Testis (tissue), 2 donors: ENCODE measurements at regions not wholly inside any gene's neighbourhood (a gene's known extent, or its start where the extent isn't known, plus 50 kb on each side); places are given as distances from the start of the nearest gene placed in this dataset.

Experiments
- DNase-seq: peaks from one replicate; pipeline ENCODE4 v3.0.0-alpha.2; 2019
- H3K27ac ChIP-seq, 2 donors: fragments of 200-600 bp; sonication (generic); one replicate each; pipeline ENCODE4 v1.5.1; 2019
- H3K27me3 ChIP-seq: fragments of 200-600 bp; sonication (generic); one replicate; pipeline ENCODE4 v1.5.1; 2019
- H3K36me3 ChIP-seq: fragments of 200-600 bp; sonication (generic); one replicate; pipeline ENCODE4 v1.5.1; 2017; ENCODE audit warnings: low read depth; ENCODE audit errors: missing control alignments
- H3K4me1 ChIP-seq: fragments of 200-600 bp; sonication (generic); one replicate; pipeline ENCODE4 v1.5.1; 2019
- H3K4me3 ChIP-seq, 2 donors: fragments of 200-600 bp; sonication (generic); one replicate each; pipeline ENCODE4 v1.5.1; 2017 to 2019
- H3K9me3 ChIP-seq: fragments of 200-600 bp; sonication (generic); one replicate; pipeline ENCODE4 v1.5.1; 2017
- CTCF ChIP-seq, 3 experiments: fragments of 450-650 bp in 2 of 3; fragments of 200-600 bp in 1 of 3; sonication (generic) in 1 of 3; IDR thresholded peaks; one replicate each; pipeline ENCODE4 v1.5.1; 2016 to 2019; ENCODE audit warnings: antibody characterized with exemption in 3 of 3, mild to moderate bottlenecking in 2 of 3, moderate library complexity in 1 of 3
- POLR2A ChIP-seq: fragments of 450-650 bp; IDR thresholded peaks from one replicate; pipeline ENCODE4 v1.6.1; 2017; ENCODE audit warnings: antibody characterized with exemption, mild to moderate bottlenecking, moderate library complexity
- WGBS, 2 donors: methylation state at CpG; one replicate each; pipeline ENCODE4 v1.1.5; 2018; 5-methylcytosine and 5-hydroxymethylcytosine counted together
- intact Hi-C: fragments of 100-400 bp; cut with DNase I; formaldehyde crosslinking; loops from one replicate; pipeline ENCODE4 v1.15.1; 2023; ENCODE audit warnings: low total_unique reads

DNA sequence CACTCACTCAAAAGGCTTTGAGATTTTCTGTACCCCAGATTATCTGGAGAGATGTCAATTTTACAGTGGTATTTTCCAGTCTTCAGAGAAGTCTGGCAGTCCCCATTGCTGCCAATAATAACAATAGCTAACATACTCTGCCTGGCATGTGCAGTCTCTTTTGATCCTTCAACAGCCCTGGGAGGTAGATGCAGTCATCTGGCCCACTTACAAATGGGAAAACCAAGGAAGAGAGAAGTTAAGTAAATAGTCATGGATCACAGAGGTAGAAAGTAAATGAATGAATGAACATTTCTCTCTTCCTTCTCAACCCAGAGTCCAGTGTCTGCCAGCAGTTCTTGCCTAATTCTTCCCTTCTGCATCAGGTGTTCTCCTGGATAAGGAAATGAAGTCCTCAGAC, 113.0 kb upstream of the EDNRA start:
- Histone ChIP-seq H3K27ac (no peak overlapping the region), H3K9me3 (no peaks in the 10 kb centered on the region), H3K4me1 (no peaks in the 10 kb centered on the region), H3K36me3 (no peaks in the 10 kb centered on the region), H3K4me3 (no peak overlapping the region), H3K27me3 (no peaks in the 10 kb centered on the region)
- TF ChIP-seq CTCF (IDR thresholded peaks at IDR 0.05) = no peak
- no peak for TF ChIP-seq POLR2A
- intact Hi-C loops = no loop called here
- no peak for DNase-seq

- intact Hi-C loops = no loop called here
- Histone ChIP-seq H3K4me3 (no peak overlapping the region), H3K4me1 (no peaks in the 10 kb centered on the region), H3K27ac (no peak overlapping the region), H3K36me3 (no peaks in the 10 kb centered on the region), H3K9me3 (no peaks in the 10 kb centered on the region), H3K27me3 (no peaks in the 10 kb centered on the region)
- DNase-seq = no peak
- TF ChIP-seq POLR2A = no peak
- TF ChIP-seq CTCF (IDR thresholded peaks at IDR 0.05) = no peak
These were observed 111.9 kb upstream of the EDNRA start for GRCh38 chr4:147368948-147369347.

GRCh38 chr4:147370473-147370872, 110.4 kb upstream of the EDNRA start:
- H3K36me3 ChIP-seq = no peaks in the 10 kb centered on the region
- intact Hi-C loops = no loop called here
- H3K9me3 ChIP-seq = no peaks in the 10 kb centered on the region
- no peak overlapping the region for H3K4me3 ChIP-seq
- DNase-seq = no peak
- H3K4me1 ChIP-seq = no peaks in the 10 kb centered on the region
- no peak overlapping the region for H3K27ac ChIP-seq
- H3K27me3 ChIP-seq = no peaks in the 10 kb centered on the region
- TF ChIP-seq POLR2A = no peak
- no peak for TF ChIP-seq CTCF (IDR thresholded peaks at IDR 0.05)
- WGBS, 2 donors = 55 to 63% methylated on average over 2 of the region's 2 CpGs

DNA sequence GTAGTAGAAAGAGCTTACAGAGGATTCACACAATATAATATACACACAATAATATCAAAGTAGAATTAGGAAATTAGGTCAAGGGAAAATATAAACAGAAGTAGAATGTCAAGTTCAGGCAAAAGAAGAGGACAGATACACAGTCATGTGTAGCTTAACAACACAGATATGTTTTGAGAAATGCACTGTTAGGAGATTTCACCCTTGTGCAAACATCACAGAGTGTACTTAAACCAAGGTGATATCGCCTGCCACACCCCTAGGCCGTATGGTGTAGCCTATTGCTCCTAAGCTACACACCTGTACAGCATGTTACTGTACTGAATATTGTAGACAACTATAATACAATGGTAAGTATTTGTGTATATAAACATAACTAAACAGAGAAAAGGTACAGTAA, 110.0 kb upstream of the EDNRA start:
- no peaks in the 10 kb centered on the region for H3K36me3 ChIP-seq
- no peak for DNase-seq
- WGBS, 2 donors = 72 to 93% methylated on average over 2 of the region's 2 CpGs
- H3K9me3 ChIP-seq = no peaks in the 10 kb centered on the region
- H3K27me3 ChIP-seq = no peaks in the 10 kb centered on the region
- no peak overlapping the region for H3K27ac ChIP-seq
- no peak overlapping the region for H3K4me3 ChIP-seq
- TF ChIP-seq POLR2A = no peak
- TF ChIP-seq CTCF (IDR thresholded peaks at IDR 0.05) = no peak
- intact Hi-C loops = no loop called here
- no peaks in the 10 kb centered on the region for H3K4me1 ChIP-seq

GRCh38 chr4:147371661-147372060, 109.2 kb upstream of the EDNRA start:
- intact Hi-C loops = no loop called here
- Histone ChIP-seq H3K4me1 (no peaks in the 10 kb centered on the region), H3K9me3 (no peaks in the 10 kb centered on the region), H3K4me3 (no peak overlapping the region), H3K36me3 (no peaks in the 10 kb centered on the region), H3K27me3 (no peaks in the 10 kb centered on the region), H3K27ac (no peak overlapping the region)
- no peak for DNase-seq
- no peak for TF ChIP-seq POLR2A
- TF ChIP-seq CTCF (IDR thresholded peaks at IDR 0.05) = no peak
